IMR-90 (cell line): ENCODE measurements at regions not wholly inside any gene's neighbourhood (a gene's known extent, or its start where the extent isn't known, plus 50 kb on each side); places are given as distances from the start of the nearest gene placed in this dataset.

Experiments used
- ATAC-seq: fragments of 200-7000 bp; cut with Tn5 transposase; 2 replicates; pipeline ENCODE4 v1.9.1; 2020; ENCODE audit warnings: low read depth, mild to moderate bottlenecking, moderate library complexity
- BruUV-seq: library from RNA; stranded (reverse); fragments of 400-500 nt; replicated peaks from 2 replicates; lab custom pipeline; 2021; lab: Mats Ljungman, UMichigan
- CTCF ChIA-PET: fragments of 300-600 bp; formaldehyde crosslinking; extraction: SDS; loops from one replicate; lab custom pipeline; 2021; ENCODE audit warnings: antibody characterized with exemption; lab: Yijun Ruan, JAX
- POLR2A ChIA-PET: fragments of 300-600 bp; sonication (Branson Sonifier 250); formaldehyde crosslinking; loops from one replicate; lab custom pipeline; 2022; ENCODE audit warnings: antibody characterized with exemption; ENCODE audit not compliant: unreplicated experiment; lab: Charles Lee
- DNase-seq: peaks from one replicate; pipeline ENCODE4 v3.0.0; 2013
- H2AFZ ChIP-seq: replicated peaks from 2 replicates; pipeline ENCODE3; 2013; ENCODE audit warnings: low read length, mild to moderate bottlenecking; ENCODE audit not compliant: poor library complexity
- H2AK5ac ChIP-seq: 2 replicates; pipeline ENCODE4 v1.6.1; 2013; ENCODE audit warnings: low read depth, low read length, inconsistent platforms
- H2AK9ac ChIP-seq: replicated peaks from 2 replicates; pipeline ENCODE3; 2013; ENCODE audit warnings: mild to moderate bottlenecking, low read depth, low read length, moderate library complexity; ENCODE audit not compliant: poor library complexity
- H2BK120ac ChIP-seq: 2 replicates; pipeline ENCODE4 v1.6.1; 2013; ENCODE audit warnings: low read depth, low read length, inconsistent platforms
- H2BK15ac ChIP-seq: 3 replicates; pipeline ENCODE4 v1.6.1; 2013; ENCODE audit warnings: low read depth, low read length, inconsistent platforms
- H2BK20ac ChIP-seq: 2 replicates; pipeline ENCODE4 v1.6.1; 2013; ENCODE audit warnings: low read depth, mild to moderate bottlenecking, inconsistent platforms, low read length, moderate library complexity
- H2BK5ac ChIP-seq: 2 replicates; pipeline ENCODE4 v1.6.1; 2013; ENCODE audit warnings: mild to moderate bottlenecking, low read depth, low read length, inconsistent platforms; ENCODE audit not compliant: poor library complexity, severe bottlenecking
- H3K14ac ChIP-seq: replicated peaks from 2 replicates; pipeline ENCODE4 v1.6.1; 2013; ENCODE audit warnings: low read depth, low read length, inconsistent platforms
- H3K18ac ChIP-seq: 2 replicates; pipeline ENCODE4 v1.6.1; 2013; ENCODE audit warnings: low read depth, low read length, control low read depth
- H3K23ac ChIP-seq: 2 replicates; pipeline ENCODE4 v1.6.1; 2013; ENCODE audit warnings: low read depth, low read length, inconsistent platforms
- H3K27ac ChIP-seq: 2 replicates; pipeline ENCODE4 v1.5.1; 2013; ENCODE audit warnings: mild to moderate bottlenecking, control low read depth, low read length; ENCODE audit not compliant: insufficient read depth
- H3K27me3 ChIP-seq: 2 replicates; pipeline ENCODE4 v1.6.1; 2013; ENCODE audit warnings: low read length; ENCODE audit not compliant: control insufficient read depth, insufficient read depth
- H3K36me3 ChIP-seq: 2 replicates; pipeline ENCODE4 v1.6.1; 2013; ENCODE audit warnings: low read length, mixed read lengths; ENCODE audit not compliant: control insufficient read depth, insufficient read depth
- H3K4ac ChIP-seq: 2 replicates; pipeline ENCODE4 v1.6.1; 2013; ENCODE audit warnings: low read depth, low read length, inconsistent platforms
- H3K4me1 ChIP-seq: 2 replicates; pipeline ENCODE4 v1.6.1; 2013; ENCODE audit warnings: low read length, mixed read lengths; ENCODE audit not compliant: control insufficient read depth, insufficient read depth
- H3K4me2 ChIP-seq: 2 replicates; pipeline ENCODE4 v1.6.1; 2013; ENCODE audit warnings: low read depth, mild to moderate bottlenecking, control low read depth, low read length, moderate library complexity
- H3K4me3 ChIP-seq: 2 replicates; pipeline ENCODE4 v1.5.1; 2013; ENCODE audit warnings: low read depth, mild to moderate bottlenecking, control low read depth, low read length, moderate library complexity; ENCODE audit not compliant: insufficient read depth
- H3K56ac ChIP-seq: 2 replicates; pipeline ENCODE4 v1.6.1; 2013; ENCODE audit warnings: low read length, inconsistent platforms; ENCODE audit not compliant: insufficient read depth; ENCODE audit errors: extremely low read depth
- H3K79me1 ChIP-seq, 2 experiments: 2 replicates each; pipeline ENCODE4 v1.6.1; 2013; ENCODE audit warnings: low read length in 2 of 2, inconsistent platforms in 1 of 2, low read depth in 1 of 2
- H3K9ac ChIP-seq: 2 replicates; pipeline ENCODE4 v1.6.1; 2013; ENCODE audit warnings: low read depth, low read length, control low read depth
- H3K9me1 ChIP-seq: 2 replicates; pipeline ENCODE4 v1.6.1; 2013; ENCODE audit warnings: low read length, inconsistent platforms; ENCODE audit not compliant: insufficient read depth
- H3K9me3 ChIP-seq: 2 replicates; pipeline ENCODE4 v1.6.1; 2013; ENCODE audit warnings: low read length; ENCODE audit not compliant: control insufficient read depth, insufficient read depth
- H4K20me1 ChIP-seq: 2 replicates; pipeline ENCODE4 v1.6.1; 2013; ENCODE audit warnings: low read length, inconsistent platforms; ENCODE audit not compliant: insufficient read depth
- H4K5ac ChIP-seq: 2 replicates; pipeline ENCODE4 v1.6.1; 2013; ENCODE audit warnings: mild to moderate bottlenecking, low read depth, low read length, control low read depth
- H4K8ac ChIP-seq, 2 experiments: 2 replicates each; pipeline ENCODE4 v1.6.1; 2013; ENCODE audit warnings: low read depth in 2 of 2, low read length in 2 of 2, control low read depth in 1 of 2, inconsistent platforms in 1 of 2
- H4K91ac ChIP-seq: 2 replicates; pipeline ENCODE4 v1.6.1; 2013; ENCODE audit warnings: low read depth, low read length, inconsistent platforms; ENCODE audit not compliant: insufficient read depth
- BHLHE40 ChIP-seq: fragments of 150-350 bp; IDR thresholded peaks from 2 replicates; pipeline ENCODE4 v1.6.1; 2016; ENCODE audit warnings: mild to moderate bottlenecking, low read depth, low read length
- CEBPB ChIP-seq: IDR thresholded peaks from 2 replicates; pipeline ENCODE4 v1.6.1; 2012; ENCODE audit warnings: low read depth, low read length, improper control_type of control experiment
- CHD1 ChIP-seq: IDR thresholded peaks from 2 replicates; pipeline ENCODE4 v1.6.1; 2012; ENCODE audit warnings: low read depth, low read length, improper control_type of control experiment
- CTCF ChIP-seq: conservative IDR thresholded peaks from 2 replicates; pipeline ENCODE4 v1.5.1; 2012; ENCODE audit warnings: mild to moderate bottlenecking, low read depth, low read length, improper control_type of control experiment
- FOS ChIP-seq: fragments of 150-350 bp; IDR thresholded peaks from 2 replicates; pipeline ENCODE4 v1.6.1; 2016; ENCODE audit warnings: low read depth, low read length
- MAFK ChIP-seq: IDR thresholded peaks from 2 replicates; pipeline ENCODE4 v1.6.1; 2012; ENCODE audit warnings: low read depth, low read length, improper control_type of control experiment
- MAZ ChIP-seq: IDR thresholded peaks from 2 replicates; pipeline ENCODE4 v1.6.1; 2012; ENCODE audit warnings: low read depth, mild to moderate bottlenecking, low read length, improper control_type of control experiment, moderate library complexity, borderline replicate concordance
- MXI1 ChIP-seq: IDR thresholded peaks from 2 replicates; pipeline ENCODE4 v1.6.1; 2012; ENCODE audit warnings: low read depth, mild to moderate bottlenecking, low read length, moderate library complexity, borderline replicate concordance
- NFE2L2 ChIP-seq: fragments of 150-350 bp; IDR thresholded peaks from 2 replicates; pipeline ENCODE4 v1.6.1; 2016; ENCODE audit warnings: low read depth, mild to moderate bottlenecking, low read length
- POLR2A ChIP-seq: IDR thresholded peaks from 2 replicates; pipeline ENCODE4 v1.6.1; 2012; ENCODE audit warnings: mild to moderate bottlenecking, low read depth, low read length
- RAD21 ChIP-seq: IDR thresholded peaks from 2 replicates; pipeline ENCODE4 v1.6.1; 2012; ENCODE audit warnings: low read length, improper control_type of control experiment
- RCOR1 ChIP-seq: IDR thresholded peaks from 2 replicates; pipeline ENCODE4 v1.6.1; 2012; ENCODE audit warnings: mild to moderate bottlenecking, low read length, improper control_type of control experiment; ENCODE audit not compliant: insufficient replicate concordance
- RFX5 ChIP-seq: IDR thresholded peaks from 2 replicates; pipeline ENCODE4 v1.8.0; 2012; ENCODE audit warnings: low read depth, mild to moderate bottlenecking, low read length, moderate library complexity
- SMC3 ChIP-seq: fragments of 150-350 bp; IDR thresholded peaks from 2 replicates; pipeline ENCODE4 v1.6.1; 2016; ENCODE audit warnings: low read depth, mild to moderate bottlenecking, antibody characterized with exemption, low read length, moderate library complexity
- USF2 ChIP-seq: fragments of 150-350 bp; IDR thresholded peaks from 2 replicates; pipeline ENCODE4 v1.6.1; 2017; ENCODE audit warnings: mild to moderate bottlenecking, antibody characterized with exemption, low read length, low read depth
- WGBS, 2 experiments: methylation state at CpG; one replicate each; pipeline versions ENCODE4 v1.1.5 to v1.1.7; 2013; ENCODE audit warnings: missing lambda C conversion rate in 2 of 2; ENCODE audit not compliant: insufficient read length in 1 of 2; ENCODE audit errors: extremely low coverage in 2 of 2; 5-methylcytosine and 5-hydroxymethylcytosine counted together
- dilution Hi-C: fragments of 300-500 bp; cut with HindIII; formaldehyde crosslinking; loops from one replicate; pipeline ENCODE4 v1.14.3; 2018; ENCODE audit warnings: low sequenced_read_pairs; ENCODE audit not compliant: unreplicated experiment
- in situ Hi-C: fragments of 300-500 bp; cut with MboI; formaldehyde crosslinking; loops from 3 replicates; pipeline ENCODE4 v1.14.3; 2019; ENCODE audit warnings: low sequenced_read_pairs, inconsistent platforms, mixed read lengths
- intact Hi-C: fragments of 100-400 bp; cut with micrococcal nuclease; formaldehyde crosslinking; loops from 2 replicates; pipeline ENCODE4 v1.10.0; 2022
- TF ChIP-seq, protein P1 (sequence below): fragments of 150-350 bp; IDR thresholded peaks from 2 replicates; pipeline ENCODE4 v1.6.1; 2016; ENCODE audit warnings: low read depth, mild to moderate bottlenecking, low read length, moderate library complexity, borderline replicate concordance

- Histone ChIP-seq H2AFZ (no peak overlapping the region), H2AK9ac (no peak overlapping the region), H3K23ac (no peak overlapping the region), H2BK15ac (no peak overlapping the region), H3K79me1 (no peaks in the 10 kb centered on the region), H3K36me3 (no peaks in the 10 kb centered on the region), H4K5ac (no peak overlapping the region), H3K9me1 (no peaks in the 10 kb centered on the region), H3K4me1 (no peaks in the 10 kb centered on the region), H3K9ac (no peak overlapping the region), H2BK5ac (no peak overlapping the region), H2BK20ac (no peak overlapping the region), H3K27me3 (peaks cover 2% of the 10 kb centered on the region; the same call in 1 of the 2 replicates), H3K27ac (no peak overlapping the region), H4K91ac (no peak overlapping the region), H3K4ac (no peak overlapping the region), H3K4me2 (no peak overlapping the region), H3K4me3 (no peak overlapping the region), H3K18ac (no peak overlapping the region), H2AK5ac (no peak overlapping the region), H3K14ac (no peak overlapping the region), H2BK120ac (no peak overlapping the region), H3K9me3 (no peaks in the 10 kb centered on the region), H3K56ac (no peak overlapping the region), H4K8ac (no peak overlapping the region), H4K20me1 (no peaks in the 10 kb centered on the region)
- TF ChIP-seq SMC3 (no peak), RAD21 (no peak), RCOR1 (no peak), MAZ (no peak), RFX5 (no peak), USF2 (no peak), FOS (no peak), CTCF (no peak), CEBPB (no peak), MAFK (no peak), MXI1 (no peak), BHLHE40 (no peak), POLR2A (no peak), NFE2L2 (no peak), CHD1 (no peak)
- TF ChIP-seq, protein P1, sequence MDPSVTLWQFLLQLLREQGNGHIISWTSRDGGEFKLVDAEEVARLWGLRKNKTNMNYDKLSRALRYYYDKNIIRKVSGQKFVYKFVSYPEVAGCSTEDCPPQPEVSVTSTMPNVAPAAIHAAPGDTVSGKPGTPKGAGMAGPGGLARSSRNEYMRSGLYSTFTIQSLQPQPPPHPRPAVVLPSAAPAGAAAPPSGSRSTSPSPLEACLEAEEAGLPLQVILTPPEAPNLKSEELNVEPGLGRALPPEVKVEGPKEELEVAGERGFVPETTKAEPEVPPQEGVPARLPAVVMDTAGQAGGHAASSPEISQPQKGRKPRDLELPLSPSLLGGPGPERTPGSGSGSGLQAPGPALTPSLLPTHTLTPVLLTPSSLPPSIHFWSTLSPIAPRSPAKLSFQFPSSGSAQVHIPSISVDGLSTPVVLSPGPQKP: no peak
- ATAC-seq (no peak; the same call in 1 of the 2 replicates), DNase-seq (peak; percentile 10)
- POLR2A ChIA-PET: no interaction called here
- CTCF ChIA-PET: no interaction called here
- dilution Hi-C loops (no loop called here), in situ Hi-C loops (no loop called here), intact Hi-C loops (no loop called here)
- no TSS peak for BruUV-seq
- 20% methylated on average over 1 of the region's 3 CpGs; no CpG with 5 or more reads in 1 of the 2 experiments for WGBS, 2 experiments
Observed at GRCh38 chr9:99635032-99635431, 186.7 kb upstream of the NR4A3 start.
